HCT116 (cell line): ENCODE measurements at regions not wholly inside any gene's neighbourhood (a gene's known extent, or its start where the extent isn't known, plus 50 kb on each side); places are given as distances from the start of the nearest gene placed in this dataset.

Experiments
- ATAC-seq: fragments of 200-7000 bp; cut with Tn5 transposase; 2 replicates; pipeline ENCODE4 v1.9.1; 2020; ENCODE audit warnings: mild to moderate bottlenecking, moderate library complexity
- BruUV-seq: library from RNA; stranded (reverse); fragments of 400-500 nt; replicated peaks from 2 replicates; lab custom pipeline; 2021; lab: Mats Ljungman, UMichigan
- CTCF ChIA-PET: fragments of 300-600 bp; sonication (Branson Sonifier 250); formaldehyde crosslinking; loops from one replicate; lab custom pipeline; 2021; ENCODE audit warnings: antibody characterized with exemption; lab: Charles Lee
- POLR2A ChIA-PET: fragments of 300-600, 350-600 bp; sonication (Branson Sonifier 250); formaldehyde crosslinking; loops from one replicate; lab custom pipeline; 2021; ENCODE audit warnings: antibody characterized with exemption; lab: Charles Lee
- RAD21 ChIA-PET, 2 experiments: fragments of 300-600 bp; sonication (Branson Sonifier 250); formaldehyde crosslinking; loops; one replicate each; lab custom pipeline; 2023; ENCODE audit warnings: low total read pairs in 2 of 2; ENCODE audit not compliant: uncharacterized antibody in 2 of 2, unreplicated experiment in 2 of 2, low non-redundant PET in 1 of 2; lab: Charles Lee
- DNase-seq: peaks from one replicate; pipeline ENCODE4 v3.0.0-alpha.2; 2010; ENCODE audit warnings: low read depth, low spot score
- H2AFZ ChIP-seq: fragments of 200-600 bp; shearing (Covaris generic), sonication (generic); 2 replicates; pipeline ENCODE4 v1.6.1; 2017; ENCODE audit warnings: low read depth, mixed run types, mixed read lengths, antibody characterized with exemption, low read length; ENCODE audit not compliant: poor library complexity, severe bottlenecking
- H3K27ac ChIP-seq: 2 replicates; pipeline ENCODE4 v1.5.1; 2012; ENCODE audit warnings: low read depth, low read length
- H3K27me3 ChIP-seq: fragments of 200-600 bp; sonication (generic); 2 replicates; pipeline ENCODE4 v1.6.1; 2016; ENCODE audit warnings: mixed run types, low read length, mixed read lengths; ENCODE audit not compliant: insufficient read depth
- H3K36me3 ChIP-seq, 2 experiments: fragments of 200-500 bp in 1 of 2; fragments of 200-600 bp in 1 of 2; sonication (Bioruptor generic) in 1 of 2; sonication (generic) in 1 of 2; 2 replicates each; pipeline versions ENCODE4 v1.5.1 to v1.6.1; 2014 to 2016; ENCODE audit warnings: low read length in 2 of 2, inconsistent platforms in 1 of 2, mixed read lengths in 1 of 2, mixed run types in 1 of 2; ENCODE audit not compliant: insufficient read depth in 2 of 2, control insufficient read depth in 1 of 2
- H3K4me1 ChIP-seq, 2 experiments: fragments of 200-600 bp in 1 of 2; sonication (generic) in 1 of 2; 2 replicates each; pipeline versions ENCODE4 v1.5.1 to v1.6.1; 2012 to 2017; ENCODE audit warnings: low read length in 2 of 2, inconsistent platforms in 1 of 2, mild to moderate bottlenecking in 1 of 2, mixed read lengths in 1 of 2, mixed run types in 1 of 2, moderate library complexity in 1 of 2; ENCODE audit not compliant: insufficient read depth in 2 of 2, control insufficient read depth in 1 of 2
- H3K4me2 ChIP-seq: fragments of 200-600 bp; sonication (generic); 2 replicates; pipeline ENCODE4 v1.6.1; 2017; ENCODE audit warnings: mixed run types, low read length, mixed read lengths
- H3K4me3 ChIP-seq, 2 experiments: fragments of 200-600 bp in 1 of 2; sonication (generic) in 1 of 2; replicated peaks in 1 of 2; 2 replicates each; pipeline ENCODE4 v1.5.1; 2011 to 2016; ENCODE audit warnings: low read length in 2 of 2, control low read depth in 1 of 2, low read depth in 1 of 2, mild to moderate bottlenecking in 1 of 2, mixed read lengths in 1 of 2, mixed run types in 1 of 2
- H3K79me2 ChIP-seq: fragments of 200-600 bp; sonication (generic); 2 replicates; pipeline ENCODE4 v1.6.1; 2017; ENCODE audit warnings: mild to moderate bottlenecking, mixed run types, low read length, moderate library complexity, mixed read lengths; ENCODE audit not compliant: insufficient read depth
- H3K9ac ChIP-seq: fragments of 200-600 bp; sonication (generic); 2 replicates; pipeline ENCODE4 v1.6.1; 2016; ENCODE audit warnings: low read length, mixed read lengths
- H3K9me2 ChIP-seq: fragments of 200-600 bp; sonication (generic), shearing (Covaris generic); 2 replicates; pipeline ENCODE4 v1.6.1; 2017; ENCODE audit warnings: mixed run types, mild to moderate bottlenecking, moderate library complexity; ENCODE audit not compliant: insufficient read depth
- H3K9me3 ChIP-seq, 2 experiments: fragments of 200-500 bp in 1 of 2; fragments of 200-600 bp in 1 of 2; sonication (Bioruptor generic) in 1 of 2; sonication (generic) in 1 of 2; 2 replicates each; pipeline ENCODE4 v1.6.1; 2014 to 2017; ENCODE audit warnings: low read length in 2 of 2, mixed read lengths in 2 of 2, inconsistent platforms in 1 of 2, low read depth in 1 of 2, mild to moderate bottlenecking in 1 of 2, mixed run types in 1 of 2, moderate library complexity in 1 of 2; ENCODE audit not compliant: control insufficient read depth in 1 of 2, insufficient read depth in 1 of 2
- H4K20me1 ChIP-seq: fragments of 200-600 bp; sonication (generic), shearing (Covaris generic); 2 replicates; pipeline ENCODE4 v1.6.1; 2017; ENCODE audit warnings: mixed run types, mild to moderate bottlenecking, moderate library complexity; ENCODE audit not compliant: insufficient read depth
- EGR1 ChIP-seq: IDR thresholded peaks from 2 replicates; pipeline ENCODE4 v1.6.1; 2012; ENCODE audit warnings: low read depth
- ELF1 ChIP-seq: IDR thresholded peaks from 2 replicates; pipeline ENCODE4 v1.6.1; 2012; ENCODE audit warnings: low read depth, borderline replicate concordance
- EZH2 ChIP-seq: fragments of 200-600 bp; sonication (generic); IDR thresholded peaks from 2 replicates; pipeline ENCODE4 v1.6.1; 2017; ENCODE audit warnings: antibody characterized with exemption, mixed run types
- JUND ChIP-seq: IDR thresholded peaks from 2 replicates; pipeline ENCODE4 v1.6.1; 2012
- POLR2AphosphoS5 ChIP-seq: IDR thresholded peaks from 2 replicates; pipeline ENCODE4 v1.6.1; 2011; ENCODE audit warnings: mild to moderate bottlenecking, low read depth, low read length, moderate library complexity
- SIN3A ChIP-seq: IDR thresholded peaks from 2 replicates; pipeline ENCODE4 v1.6.1; 2012; ENCODE audit warnings: low read depth
- SP1 ChIP-seq: IDR thresholded peaks from 2 replicates; pipeline ENCODE4 v1.6.1; 2012; ENCODE audit warnings: low read depth
- SRF ChIP-seq: IDR thresholded peaks from 2 replicates; pipeline ENCODE4 v1.6.1; 2012; ENCODE audit warnings: low read depth
- TCF7L2 ChIP-seq: IDR thresholded peaks from 2 replicates; pipeline ENCODE4 v1.7.0; 2011; ENCODE audit warnings: borderline replicate concordance, inconsistent platforms; ENCODE audit not compliant: insufficient read depth, insufficient read length; ENCODE audit errors: extremely low read depth
- ZFX ChIP-seq: fragments of 450-650 bp; IDR thresholded peaks from 2 replicates; pipeline ENCODE4 v1.6.1; 2017
- intact Hi-C: fragments of 100-400 bp; cut with micrococcal nuclease; formaldehyde crosslinking; loops from 2 replicates; pipeline ENCODE4 v1.10.0; 2022
- TF ChIP-seq, protein P1 (sequence below): IDR thresholded peaks from 2 replicates; pipeline ENCODE4 v1.6.1; 2012
- TF ChIP-seq, protein P2 (sequence below), 3 experiments: fragments of 200-600 bp in 1 of 3; sonication (generic) in 1 of 3; IDR thresholded peaks in 2 of 3; conservative IDR thresholded peaks in 1 of 3; 2 replicates each; pipeline ENCODE4 v1.5.1; 2012 to 2017; ENCODE audit warnings: low read depth in 2 of 3, low read length in 2 of 3, antibody characterized with exemption in 1 of 3, borderline replicate concordance in 1 of 3, control low read depth in 1 of 3, mild to moderate bottlenecking in 1 of 3, mixed read lengths in 1 of 3, mixed run types in 1 of 3, moderate library complexity in 1 of 3; ENCODE audit not compliant: insufficient read depth in 1 of 3

DNA sequence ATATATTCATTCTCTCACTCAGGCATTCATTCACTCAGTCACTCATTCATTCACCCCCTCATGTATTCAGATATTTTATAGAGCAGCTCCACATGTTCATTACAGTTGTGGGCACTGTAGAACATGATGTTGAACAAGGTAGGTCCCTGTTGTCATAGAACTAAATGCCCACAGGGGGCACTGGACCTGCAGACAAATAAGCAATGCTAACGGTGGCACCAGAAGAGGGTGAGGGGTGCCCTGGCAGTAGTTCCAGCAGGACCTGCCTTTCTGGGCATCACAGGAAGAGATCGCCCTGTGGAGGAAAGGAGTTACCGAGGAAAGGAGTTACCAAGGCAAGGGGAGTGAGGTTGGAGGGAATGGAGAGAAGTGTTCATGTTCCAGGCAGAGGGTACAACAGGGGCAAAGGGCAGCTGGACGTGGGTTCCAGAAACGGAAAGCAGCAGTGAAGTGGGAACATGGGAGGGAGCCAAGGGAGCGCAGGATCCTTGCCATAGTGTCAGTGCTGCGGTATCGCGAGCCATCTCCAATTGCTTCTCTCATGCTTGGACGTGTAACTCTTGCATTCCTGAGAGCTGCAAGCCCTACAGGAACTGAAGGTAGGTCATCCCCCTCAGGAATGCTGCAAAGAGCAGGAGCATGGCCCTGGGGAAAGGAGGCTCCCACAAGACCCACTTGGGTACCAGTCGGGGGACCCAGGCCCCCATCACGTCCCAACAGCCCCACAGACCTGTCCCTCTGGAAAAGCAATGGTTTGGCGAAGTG, 128.2 kb downstream of the EDN3 start:
- peak; percentile 83 for ATAC-seq
- TF ChIP-seq, protein P1, sequence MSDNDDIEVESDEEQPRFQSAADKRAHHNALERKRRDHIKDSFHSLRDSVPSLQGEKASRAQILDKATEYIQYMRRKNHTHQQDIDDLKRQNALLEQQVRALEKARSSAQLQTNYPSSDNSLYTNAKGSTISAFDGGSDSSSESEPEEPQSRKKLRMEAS, result no peak
- TF ChIP-seq, protein P2, sequence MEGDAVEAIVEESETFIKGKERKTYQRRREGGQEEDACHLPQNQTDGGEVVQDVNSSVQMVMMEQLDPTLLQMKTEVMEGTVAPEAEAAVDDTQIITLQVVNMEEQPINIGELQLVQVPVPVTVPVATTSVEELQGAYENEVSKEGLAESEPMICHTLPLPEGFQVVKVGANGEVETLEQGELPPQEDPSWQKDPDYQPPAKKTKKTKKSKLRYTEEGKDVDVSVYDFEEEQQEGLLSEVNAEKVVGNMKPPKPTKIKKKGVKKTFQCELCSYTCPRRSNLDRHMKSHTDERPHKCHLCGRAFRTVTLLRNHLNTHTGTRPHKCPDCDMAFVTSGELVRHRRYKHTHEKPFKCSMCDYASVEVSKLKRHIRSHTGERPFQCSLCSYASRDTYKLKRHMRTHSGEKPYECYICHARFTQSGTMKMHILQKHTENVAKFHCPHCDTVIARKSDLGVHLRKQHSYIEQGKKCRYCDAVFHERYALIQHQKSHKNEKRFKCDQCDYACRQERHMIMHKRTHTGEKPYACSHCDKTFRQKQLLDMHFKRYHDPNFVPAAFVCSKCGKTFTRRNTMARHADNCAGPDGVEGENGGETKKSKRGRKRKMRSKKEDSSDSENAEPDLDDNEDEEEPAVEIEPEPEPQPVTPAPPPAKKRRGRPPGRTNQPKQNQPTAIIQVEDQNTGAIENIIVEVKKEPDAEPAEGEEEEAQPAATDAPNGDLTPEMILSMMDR (IDR thresholded peaks at IDR 0.05 in 2 of 3, conservative IDR thresholded peaks at IDR 0.05 in 1 of 3; ENCODE audit: borderline replicate concordance in 1 of 3, insufficient read depth in 1 of 3, low read depth in 2 of 3, low read length in 2 of 3), result peak in 2 of 3 experiments; percentile 58 to 66; a peak in 4 of 6 replicates
- BruUV-seq, result no TSS peak

DNA sequence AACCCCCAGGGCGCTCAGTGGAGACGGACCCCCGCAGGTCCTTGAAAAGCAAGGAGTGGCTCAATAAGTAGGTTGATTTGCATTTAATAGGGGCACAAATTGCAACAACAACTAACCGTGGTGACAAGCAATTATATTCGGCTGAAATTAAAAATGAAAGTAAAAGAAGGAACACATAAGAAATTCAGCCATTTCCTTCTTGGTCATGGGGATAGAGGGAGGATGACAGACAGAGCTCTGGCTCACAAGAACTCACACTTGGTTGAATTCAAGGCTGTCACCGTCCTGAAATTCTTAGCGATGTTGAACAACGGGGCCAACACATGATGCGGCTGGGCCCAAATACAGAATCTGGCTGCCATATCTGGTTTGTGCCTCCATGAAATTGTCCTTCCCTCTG, 129.0 kb downstream of the EDN3 start:
- no TSS peak for BruUV-seq

More for the DNA sequence above, 128.2 kb downstream of the EDN3 start:
- Histone ChIP-seq H3K4me3 (no peak overlapping the region), H3K9me3 (no peaks in the 10 kb centered on the region), H3K36me3 (no peaks in the 10 kb centered on the region), H3K9me2 (no peaks in the 10 kb centered on the region), H3K4me2 (no peak overlapping the region), H3K79me2 (no peaks in the 10 kb centered on the region), H3K27ac (no peak overlapping the region), H3K27me3 (peaks cover 11% of the 10 kb centered on the region), H4K20me1 (no peaks in the 10 kb centered on the region), H3K4me1 (no peaks in the 10 kb centered on the region), H3K9ac (no peak overlapping the region), H2AFZ (no peak overlapping the region)
- RAD21 ChIA-PET, result no interaction called here
- DNase-seq, result peak; percentile 16
- POLR2A ChIA-PET, result no interaction called here
- intact Hi-C loops, result no loop called here
- CTCF ChIA-PET, result interaction anchor here (0.5 to 1.8 kb wide), 5 partner anchors 8 to 73 kb away, joined by 3 to 4 read pairs (median 3); no protein-coding TSS in a partner anchor

More for the DNA sequence above, 129.0 kb downstream of the EDN3 start:
- H3K4me3 ChIP-seq, result no peak overlapping the region
- no peaks in the 10 kb centered on the region for H3K36me3 ChIP-seq
- H3K4me1 ChIP-seq, result no peaks in the 10 kb centered on the region
- ATAC-seq (no peak), DNase-seq (no peak)
- no peak overlapping the region for H3K27ac ChIP-seq
- H3K9me3 ChIP-seq, result no peaks in the 10 kb centered on the region
- ChIA-PET CTCF (interaction anchor here (1.3 to 1.8 kb wide), 2 partner anchors 8 to 26 kb away, joined by 3 to 4 read pairs; no protein-coding TSS in a partner anchor), POLR2A (no interaction called here), RAD21 (no interaction called here)
- no peak overlapping the region for H2AFZ ChIP-seq
- H4K20me1 ChIP-seq, result no peaks in the 10 kb centered on the region
- TF ChIP-seq SIN3A, result no peak
- TF ChIP-seq EZH2, result no peak
- no peak for TF ChIP-seq TCF7L2
- TF ChIP-seq SP1, result no peak
- TF ChIP-seq EGR1, result no peak
- no peak for TF ChIP-seq ELF1
- no peak for TF ChIP-seq JUND
- TF ChIP-seq POLR2AphosphoS5, result no peak
- no peak for TF ChIP-seq SRF
- TF ChIP-seq, protein P2 (IDR thresholded peaks at IDR 0.05 in 2 of 3, conservative IDR thresholded peaks at IDR 0.05 in 1 of 3; ENCODE audit: borderline replicate concordance in 1 of 3, insufficient read depth in 1 of 3, low read depth in 2 of 3, low read length in 2 of 3), result no peak
- TF ChIP-seq ZFX, result no peak
- TF ChIP-seq, protein P1, result no peak
- H3K9ac ChIP-seq, result no peak overlapping the region
- no peaks in the 10 kb centered on the region for H3K9me2 ChIP-seq
- no peak overlapping the region for H3K4me2 ChIP-seq
- intact Hi-C loops, result no loop called here
- no peaks in the 10 kb centered on the region for H3K79me2 ChIP-seq
- peaks cover 11% of the 10 kb centered on the region for H3K27me3 ChIP-seq
